Colonic mucosa (tissue), 4 donors: ENCODE measurements at regions not wholly inside any gene's neighbourhood (a gene's known extent, or its start where the extent isn't known, plus 50 kb on each side); places are given as distances from the start of the nearest gene placed in this dataset.
"Not testable (repeated sequence)": the region's sequence is repeated elsewhere in the genome, so short reads cannot be mapped to it uniquely, and the experiment has no call there.

Experiments
- DNase-seq: peaks from one replicate; pipeline ENCODE4 v3.0.0-alpha.2; 2020
- H3K27ac ChIP-seq: fragments of 200-600 bp; one replicate; pipeline ENCODE4 v1.8.0; 2021
- H3K27me3 ChIP-seq: fragments of 200-600 bp; one replicate; pipeline ENCODE4 v1.8.0; 2021
- H3K36me3 ChIP-seq: fragments of 200-600 bp; one replicate; pipeline ENCODE4 v1.8.0; 2021
- H3K4me1 ChIP-seq: fragments of 200-600 bp; one replicate; pipeline ENCODE4 v1.8.0; 2021; ENCODE audit warnings: mild to moderate bottlenecking
- H3K4me3 ChIP-seq: fragments of 200-600 bp; one replicate; pipeline ENCODE4 v1.8.0; 2021
- H3K9ac ChIP-seq, 2 donors: one replicate each; pipeline ENCODE4 v1.7.0; 2013; ENCODE audit warnings: control low read depth in 2 of 2, low read depth in 2 of 2, low read length in 2 of 2
- H3K9me3 ChIP-seq: fragments of 200-600 bp; one replicate; pipeline ENCODE4 v1.8.0; 2021
- CTCF ChIP-seq: fragments of 200-600 bp; IDR thresholded peaks from one replicate; pipeline ENCODE4 v1.8.0; 2022; ENCODE audit warnings: antibody characterized with exemption, mild to moderate bottlenecking
- intact Hi-C: fragments of 100-400 bp; cut with DNase I; formaldehyde crosslinking; loops from one replicate; pipeline ENCODE4 v1.14.1; 2022
- donor health status: healthy.
- donor health status: DM: no; HTN: no; CAD: no.
- donor health status: DM: no; HTN: no; CAD: no.

- intact Hi-C loops, result no loop called here
- no peak overlapping the region for H3K27ac ChIP-seq
- H3K36me3 ChIP-seq, result no peaks in the 10 kb centered on the region
- no peak for TF ChIP-seq CTCF
- no peaks in the 10 kb centered on the region for H3K9me3 ChIP-seq
- H3K4me3 ChIP-seq, result no peak overlapping the region
- no peak overlapping the region for H3K9ac ChIP-seq
- H3K4me1 ChIP-seq, result no peaks in the 10 kb centered on the region
- no peaks in the 10 kb centered on the region for H3K27me3 ChIP-seq
- no peak for DNase-seq
Observed at GRCh38 chr6:77095936-77096627, 367.2 kb downstream of the HTR1B start.

DNA sequence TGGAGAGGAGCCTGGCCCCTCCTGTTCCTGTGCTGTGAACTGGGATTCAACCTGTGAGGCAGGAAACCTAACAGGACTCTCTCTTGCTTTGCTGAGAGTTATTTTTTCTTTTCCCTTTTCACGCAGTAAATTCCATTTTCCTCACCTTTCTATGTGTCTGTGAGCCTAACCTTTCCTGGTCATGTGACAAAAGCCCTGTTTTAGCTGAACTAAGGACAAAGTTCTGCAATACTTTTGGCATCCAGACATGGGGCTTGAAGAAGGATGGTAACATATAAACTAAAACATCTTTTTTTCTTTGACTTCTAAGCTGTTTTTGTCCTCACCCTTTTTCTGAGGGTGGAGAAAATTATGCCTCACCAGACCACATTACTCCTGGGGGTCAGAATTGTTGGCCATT, 368.5 kb downstream of the HTR1B start:
- Histone ChIP-seq H3K27ac (no peak overlapping the region), H3K9me3 (no peaks in the 10 kb centered on the region), H3K27me3 (no peaks in the 10 kb centered on the region), H3K4me3 (no peak overlapping the region), H3K9ac (no peak overlapping the region), H3K4me1 (no peaks in the 10 kb centered on the region), H3K36me3 (no peaks in the 10 kb centered on the region)
- no peak for TF ChIP-seq CTCF
- DNase-seq, result no peak
- intact Hi-C loops, result no loop called here

DNA sequence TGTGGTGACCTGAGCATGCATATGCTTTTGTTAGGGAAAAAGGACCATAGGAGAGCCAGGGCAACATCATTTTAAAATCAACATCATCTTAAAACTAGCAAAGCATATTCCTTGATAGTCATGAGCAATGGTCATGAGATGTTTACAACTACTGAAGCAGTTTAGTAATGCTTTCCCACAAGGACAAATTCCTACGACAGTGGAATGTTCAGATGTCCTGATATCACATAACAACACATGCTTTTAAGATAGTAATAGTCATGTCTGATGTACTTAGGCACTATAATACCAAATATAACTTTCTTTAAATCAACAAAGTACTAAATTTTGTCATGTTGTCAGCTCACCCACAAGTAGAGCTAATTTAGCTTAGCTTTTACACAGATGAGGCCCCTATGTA, 370.3 kb downstream of the HTR1B start:
- intact Hi-C loops, result no loop called here
- Histone ChIP-seq H3K4me1 (no peaks in the 10 kb centered on the region), H3K4me3 (no peak overlapping the region), H3K36me3 (no peaks in the 10 kb centered on the region), H3K27ac (no peak overlapping the region), H3K9ac (no peak overlapping the region), H3K9me3 (no peaks in the 10 kb centered on the region), H3K27me3 (no peaks in the 10 kb centered on the region)
- no peak for TF ChIP-seq CTCF
- no peak for DNase-seq

- H3K4me1 ChIP-seq, result no peaks in the 10 kb centered on the region
- no peak for TF ChIP-seq CTCF
- no peaks in the 10 kb centered on the region for H3K27me3 ChIP-seq
- no peaks in the 10 kb centered on the region for H3K9me3 ChIP-seq
- no peak for DNase-seq
- no peak overlapping the region for H3K4me3 ChIP-seq
- intact Hi-C loops, result no loop called here
- no peaks in the 10 kb centered on the region for H3K36me3 ChIP-seq
- H3K9ac ChIP-seq, result no peak overlapping the region
- no peak overlapping the region for H3K27ac ChIP-seq
Observed at GRCh38 chr6:77089776-77090175, 373.5 kb downstream of the HTR1B start.

- H3K36me3 ChIP-seq, H3K27ac ChIP-seq, H3K9ac ChIP-seq, H3K27me3 ChIP-seq, intact Hi-C loops, H3K4me1 ChIP-seq, DNase-seq, H3K9me3 ChIP-seq, H3K4me3 ChIP-seq: not testable (repeated sequence)
Observed at GRCh38 chr6:77087794-77088318, 375.4 kb downstream of the HTR1B start.

DNA sequence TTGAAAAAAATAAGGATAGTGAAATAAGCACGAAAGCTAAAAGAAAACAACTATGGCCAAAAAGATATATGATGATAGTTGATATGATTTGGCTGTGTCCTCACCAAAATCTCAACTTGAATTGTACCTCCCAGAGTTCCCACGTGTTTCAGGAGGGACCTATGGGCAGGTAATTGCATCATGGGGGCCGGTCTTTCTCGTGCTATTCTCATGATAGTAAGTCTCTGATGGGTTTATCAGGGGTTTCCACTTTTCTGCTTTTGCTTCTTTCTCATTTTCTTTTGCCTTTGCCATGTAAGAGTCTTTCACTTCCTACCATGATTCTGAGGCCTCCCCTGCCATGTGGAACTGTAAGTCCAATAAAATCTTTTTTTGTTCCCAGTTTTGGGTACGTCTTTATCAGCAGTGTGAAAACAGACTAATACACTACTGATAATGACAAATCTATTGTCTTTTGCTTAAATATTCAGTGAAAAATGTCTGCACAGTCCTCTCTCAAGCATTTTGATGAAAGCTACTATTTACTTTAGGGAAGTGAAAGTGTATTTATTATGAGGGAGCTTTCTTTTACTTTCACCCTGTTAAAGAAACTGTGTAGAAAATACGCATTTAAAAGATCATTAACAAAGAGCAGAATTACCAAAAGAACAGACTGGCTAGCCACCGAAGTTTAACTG, 389.1 kb downstream of the HTR1B start:
- Histone ChIP-seq H3K36me3 (no peaks in the 10 kb centered on the region), H3K4me3 (no peak overlapping the region), H3K4me1 (no peaks in the 10 kb centered on the region), H3K9ac (no peak overlapping the region), H3K9me3 (no peaks in the 10 kb centered on the region), H3K27ac (no peak overlapping the region), H3K27me3 (no peaks in the 10 kb centered on the region)
- TF ChIP-seq CTCF, result no peak
- DNase-seq, result no peak
- intact Hi-C loops, result no loop called here
